ENCODE measurements at regions not wholly inside any gene's neighbourhood (a gene's known extent, or its start where the extent isn't known, plus 50 kb on each side); places are given as distances from the start of the nearest gene placed in this dataset.

GRCh38 chr12:68521321-68521839, 89.3 kb upstream of the RAP1B start:
- Histone ChIP-seq H3K4me1 (ENCODE audit: insufficient read depth, low read length) (no peaks in the 10 kb centered on the region), H3K27ac (ENCODE audit: low read depth in 1 of 2, low read length in 2 of 2) (no peak overlapping the region), H3K36me3 (ENCODE audit: insufficient read depth, low read length) (no peaks in the 10 kb centered on the region), H3K27me3 (ENCODE audit: control insufficient read depth in 1 of 2, insufficient read depth in 2 of 2, low read length in 2 of 2) (no peaks in the 10 kb centered on the region), H3K4me3 (ENCODE audit: low read length) (no peak overlapping the region), H3K9me3 (ENCODE audit: control insufficient read depth in 1 of 2, insufficient read depth in 1 of 2, low read length in 2 of 2) (no peaks in the 10 kb centered on the region)
- no peak for ATAC-seq (ENCODE audit: poor library complexity)
- Mint-ChIP-seq H3K36me3 (ENCODE audit: low read depth) (no peaks in the 10 kb centered on the region), H3K27me3 (no peaks in the 10 kb centered on the region), H3K27ac (no peak overlapping the region), H3K4me1 (ENCODE audit: low read depth) (peaks cover 4% of the 10 kb centered on the region), H3K4me3 (no peak overlapping the region), H3K9me3 (no peaks in the 10 kb centered on the region)
- CTCF ChIA-PET = no interaction called here
- POLR2A ChIA-PET = no interaction called here
- no peak for TF ChIP-seq CTCF (IDR thresholded peaks at IDR 0.05)
- intact Hi-C loops (cut with DNase I, micrococcal nuclease) = no loop called here
- no peak for DNase-seq

GRCh38 chr12:68521848-68522502, 88.7 kb upstream of the RAP1B start:
- no peaks in the 10 kb centered on the region for H3K27me3 Mint-ChIP-seq
- ATAC-seq (ENCODE audit: poor library complexity) = no peak
- intact Hi-C loops (cut with DNase I, micrococcal nuclease) = no loop called here

GRCh38 chr12:68529466-68529865, 81.2 kb upstream of the RAP1B start:
- Histone ChIP-seq H3K27me3 (ENCODE audit: control insufficient read depth in 1 of 2, insufficient read depth in 2 of 2, low read length in 2 of 2) (no peaks in the 10 kb centered on the region), H3K9me3 (ENCODE audit: control insufficient read depth in 1 of 2, insufficient read depth in 1 of 2, low read length in 2 of 2) (peaks cover 0 to 3% of the 10 kb centered on the region in 2 experiments), H3K36me3 (ENCODE audit: insufficient read depth, low read length) (no peaks in the 10 kb centered on the region), H3K4me3 (ENCODE audit: low read length) (no peak overlapping the region), H3K4me1 (ENCODE audit: insufficient read depth, low read length) (no peaks in the 10 kb centered on the region), H3K27ac (ENCODE audit: low read depth in 1 of 2, low read length in 2 of 2) (no peak overlapping the region)
- peaks cover 4% of the 10 kb centered on the region for H3K9me3 Mint-ChIP-seq
- H3K27ac Mint-ChIP-seq = no peak overlapping the region
- no peak for DNase-seq
- intact Hi-C loops (cut with DNase I, micrococcal nuclease) = no loop called here
- ATAC-seq (ENCODE audit: poor library complexity) = no peak
- peaks cover 9% of the 10 kb centered on the region for H3K4me1 Mint-ChIP-seq (ENCODE audit: low read depth)
- H3K36me3 Mint-ChIP-seq (ENCODE audit: low read depth) = no peaks in the 10 kb centered on the region
- CTCF ChIA-PET = no interaction called here
- POLR2A ChIA-PET = no interaction called here
- H3K4me3 Mint-ChIP-seq = no peak overlapping the region
- no peak for TF ChIP-seq CTCF (IDR thresholded peaks at IDR 0.05)
- no peaks in the 10 kb centered on the region for H3K27me3 Mint-ChIP-seq

More at GRCh38 chr12:68521848-68522502, 88.7 kb upstream of the RAP1B start:
- Histone ChIP-seq H3K4me3 (ENCODE audit: low read length) (no peak overlapping the region), H3K4me1 (ENCODE audit: insufficient read depth, low read length) (no peaks in the 10 kb centered on the region), H3K27ac (ENCODE audit: low read depth in 1 of 2, low read length in 2 of 2) (no peak overlapping the region), H3K9me3 (ENCODE audit: control insufficient read depth in 1 of 2, insufficient read depth in 1 of 2, low read length in 2 of 2) (no peaks in the 10 kb centered on the region), H3K27me3 (ENCODE audit: control insufficient read depth in 1 of 2, insufficient read depth in 2 of 2, low read length in 2 of 2) (no peaks in the 10 kb centered on the region), H3K36me3 (ENCODE audit: insufficient read depth, low read length) (no peaks in the 10 kb centered on the region)
- no peak for TF ChIP-seq CTCF (IDR thresholded peaks at IDR 0.05)
- Mint-ChIP-seq H3K9me3 (no peaks in the 10 kb centered on the region), H3K4me3 (no peak overlapping the region), H3K36me3 (ENCODE audit: low read depth) (no peaks in the 10 kb centered on the region), H3K27ac (no peak overlapping the region), H3K4me1 (ENCODE audit: low read depth) (peaks cover 4% of the 10 kb centered on the region)
- POLR2A ChIA-PET = no interaction called here
- no peak for DNase-seq
- CTCF ChIA-PET = no interaction called here

Data from CD4-positive, alpha-beta T cell (primary cell).